ENCODE measurements at regions not wholly inside any gene's neighbourhood (a gene's known extent, or its start where the extent isn't known, plus 50 kb on each side); places are given as distances from the start of the nearest gene placed in this dataset.
"Not testable (repeated sequence)": the region's sequence is repeated elsewhere in the genome, so short reads cannot be mapped to it uniquely, and the experiment has no call there.

DNA sequence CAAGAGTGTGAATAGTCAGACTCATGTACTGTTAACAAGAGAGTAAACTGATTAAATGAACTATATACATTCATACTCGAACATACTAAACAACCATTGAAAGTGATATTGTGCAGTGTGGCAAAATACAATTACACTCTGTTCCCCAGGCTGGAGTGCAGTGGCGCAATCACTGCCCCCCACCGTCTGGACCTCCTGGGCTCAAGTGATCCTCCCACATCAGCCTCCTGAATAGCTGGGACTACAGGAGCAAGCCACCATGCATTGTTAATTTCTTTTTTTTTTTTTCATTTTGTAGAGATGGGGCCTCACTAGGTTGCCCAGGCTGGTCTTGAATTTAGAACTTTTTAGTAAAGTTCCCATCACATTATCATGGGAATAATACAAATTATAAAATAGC, 77.3 kb upstream of the LSM14A start:
- Histone ChIP-seq H3K9me3 (replicated peaks; ENCODE audit: control insufficient read depth, insufficient read depth, low read length) (no peaks in the 10 kb centered on the region), H3K4me1 (ENCODE audit: control insufficient read depth, insufficient read depth, low read length) (no peaks in the 10 kb centered on the region), H2AFZ (ENCODE audit: control insufficient read depth, low read depth, low read length) (no peak overlapping the region), H3K36me3 (ENCODE audit: control insufficient read depth in 2 of 2, insufficient read depth in 2 of 2, low read length in 1 of 2) (no peaks in the 10 kb centered on the region), H3K4me3 (no peak overlapping the region), H3K27me3 (replicated peaks in 1 of 2; ENCODE audit: control insufficient read depth in 2 of 2, insufficient read depth in 2 of 2, low read length in 1 of 2) (no peaks in the 10 kb centered on the region; a peak in 2 of 4 replicates), H4K20me1 (ENCODE audit: control insufficient read depth, insufficient read depth) (no peaks in the 10 kb centered on the region), H3K9ac (ENCODE audit: control insufficient read depth, insufficient read depth, low read length) (no peak overlapping the region), H3K79me2 (ENCODE audit: control insufficient read depth, insufficient read depth, low read length) (no peaks in the 10 kb centered on the region), H3K27ac (ENCODE audit: control insufficient read depth, insufficient read depth) (no peak overlapping the region), H3K4me2 (ENCODE audit: control insufficient read depth, insufficient read depth) (no peak overlapping the region)
- ChIA-PET RAD21 (ENCODE audit: unreplicated experiment) (interaction anchor here (0.6 kb wide), 1 partner anchor 11 kb away, joined by 3 read pairs; no protein-coding TSS in a partner anchor), SMC1A (ENCODE audit: uncharacterized antibody, unreplicated experiment) (no interaction called here), CTCF (interaction anchor here (0.7 to 2.2 kb wide), 2 partner anchors 53 to 316 kb away, joined by 3 to 23 read pairs; no protein-coding TSS in a partner anchor), POLR2A (no interaction called here)
- DNase-seq (ENCODE audit: low read depth, low spot score): no peak
- 62% methylated on average over 3 of the region's 3 CpGs for WGBS (ENCODE audit: insufficient coverage, insufficient replicate concordance, low lambda C conversion rate, missing lambda C conversion rate)
- TF ChIP-seq HCFC1 (IDR thresholded peaks at IDR 0.05; ENCODE audit: low read length) (no peak), YY1 (IDR thresholded peaks at IDR 0.05; ENCODE audit: low read depth, low read length) (no peak), SMC3 (IDR thresholded peaks at IDR 0.05; ENCODE audit: borderline replicate concordance, low read length) (no peak), BRCA1 (IDR thresholded peaks at IDR 0.05; ENCODE audit: low read depth, low read length) (no peak), SMAD1 (IDR thresholded peaks at IDR 0.05; ENCODE audit: low read depth, partially characterized antibody) (no peak), PAX5 (IDR thresholded peaks at IDR 0.05; ENCODE audit: borderline replicate concordance, low read depth, low read length) (no peak), TARDBP (IDR thresholded peaks at IDR 0.05; ENCODE audit: borderline replicate concordance) (no peak), NR2F1 (conservative IDR thresholded peaks at IDR 0.05) (no peak), CHD4 (IDR thresholded peaks at IDR 0.05) (no peak), CREB1 (IDR thresholded peaks at IDR 0.05; ENCODE audit: low read depth) (no peak), CBFB (IDR thresholded peaks at IDR 0.05; ENCODE audit: low read depth) (no peak), YBX1 (IDR thresholded peaks at IDR 0.05) (no peak), STAT3 (IDR thresholded peaks at IDR 0.05; ENCODE audit: low read depth, low read length) (no peak), IRF4 (IDR thresholded peaks at IDR 0.05; ENCODE audit: low read depth, low read length) (no peak), ZNF274 (IDR thresholded peaks at IDR 0.05; ENCODE audit: insufficient read depth, insufficient read length) (no peak), FOS (IDR thresholded peaks at IDR 0.05; ENCODE audit: borderline replicate concordance, extremely low read depth, insufficient read length) (no peak), SUPT20H (IDR thresholded peaks at IDR 0.05; ENCODE audit: borderline replicate concordance, control insufficient read depth, low read depth, low read length) (no peak), HDAC2 (IDR thresholded peaks at IDR 0.05) (no peak), IKZF2 (IDR thresholded peaks at IDR 0.05) (no peak)
- TF ChIP-seq, protein P1, sequence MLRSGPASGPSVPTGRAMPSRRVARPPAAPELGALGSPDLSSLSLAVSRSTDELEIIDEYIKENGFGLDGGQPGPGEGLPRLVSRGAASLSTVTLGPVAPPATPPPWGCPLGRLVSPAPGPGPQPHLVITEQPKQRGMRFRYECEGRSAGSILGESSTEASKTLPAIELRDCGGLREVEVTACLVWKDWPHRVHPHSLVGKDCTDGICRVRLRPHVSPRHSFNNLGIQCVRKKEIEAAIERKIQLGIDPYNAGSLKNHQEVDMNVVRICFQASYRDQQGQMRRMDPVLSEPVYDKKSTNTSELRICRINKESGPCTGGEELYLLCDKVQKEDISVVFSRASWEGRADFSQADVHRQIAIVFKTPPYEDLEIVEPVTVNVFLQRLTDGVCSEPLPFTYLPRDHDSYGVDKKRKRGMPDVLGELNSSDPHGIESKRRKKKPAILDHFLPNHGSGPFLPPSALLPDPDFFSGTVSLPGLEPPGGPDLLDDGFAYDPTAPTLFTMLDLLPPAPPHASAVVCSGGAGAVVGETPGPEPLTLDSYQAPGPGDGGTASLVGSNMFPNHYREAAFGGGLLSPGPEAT (IDR thresholded peaks at IDR 0.05; ENCODE audit: low read depth): no peak
- FAIRE-seq: no peak
- ATAC-seq: no peak
- in situ Hi-C loops (cut with MboI) (loop anchor here (5.0 kb wide), 1 partner anchor 313 kb away; no protein-coding TSS in a partner anchor), intact Hi-C loops (cut with micrococcal nuclease; ENCODE audit: unreplicated experiment) (no loop called here)
- no TSS peak for BruUV-seq (replicated peaks)

DNA sequence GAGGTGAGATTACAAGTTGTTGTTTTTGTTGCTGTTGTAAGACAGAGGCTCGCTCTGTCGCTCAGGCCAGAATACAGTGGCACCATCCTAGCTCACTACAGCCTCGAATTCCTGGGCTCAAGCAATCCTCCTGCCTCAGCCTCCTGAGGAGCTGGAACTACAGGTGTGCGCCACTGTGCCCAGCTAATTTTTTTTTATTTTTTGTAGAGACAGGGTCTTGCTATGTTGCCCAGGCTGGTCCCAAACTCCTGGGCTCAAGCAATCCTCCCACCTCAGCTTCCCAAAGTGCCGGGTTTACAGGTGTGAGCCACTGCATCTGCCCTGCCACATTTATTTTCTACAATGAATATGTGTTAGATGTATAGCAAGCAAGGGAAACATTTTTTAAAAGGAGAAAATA, 76.9 kb upstream of the LSM14A start:
- H3K9ac ChIP-seq (ENCODE audit: control insufficient read depth, insufficient read depth, low read length); DNase-seq (ENCODE audit: low read depth, low spot score); H3K36me3 ChIP-seq (ENCODE audit: control insufficient read depth in 2 of 2, insufficient read depth in 2 of 2, low read length in 1 of 2); H3K4me3 ChIP-seq; H3K27ac ChIP-seq (ENCODE audit: control insufficient read depth, insufficient read depth); H3K4me2 ChIP-seq (ENCODE audit: control insufficient read depth, insufficient read depth); H4K20me1 ChIP-seq (ENCODE audit: control insufficient read depth, insufficient read depth); BruUV-seq (replicated peaks); H3K4me1 ChIP-seq (ENCODE audit: control insufficient read depth, insufficient read depth, low read length); H2AFZ ChIP-seq (ENCODE audit: control insufficient read depth, low read depth, low read length); ATAC-seq; FAIRE-seq; H3K79me2 ChIP-seq (ENCODE audit: control insufficient read depth, insufficient read depth, low read length); H3K9me3 ChIP-seq (replicated peaks; ENCODE audit: control insufficient read depth, insufficient read depth, low read length); intact Hi-C loops (cut with micrococcal nuclease; ENCODE audit: unreplicated experiment); POLR2A ChIA-PET; in situ Hi-C loops (cut with MboI); H3K27me3 ChIP-seq (replicated peaks in 1 of 2; ENCODE audit: control insufficient read depth in 2 of 2, insufficient read depth in 2 of 2, low read length in 1 of 2): not testable (repeated sequence)
- ChIA-PET SMC1A (ENCODE audit: uncharacterized antibody, unreplicated experiment) (interaction anchor here (1.0 to 1.4 kb wide), 3 partner anchors 15 to 317 kb away, joined by 3 to 4 read pairs (median 4); no protein-coding TSS in a partner anchor), RAD21 (ENCODE audit: unreplicated experiment) (interaction anchor here (0.6 to 1.4 kb wide), 2 partner anchors 10 to 54 kb away, joined by 3 to 7 read pairs; no protein-coding TSS in a partner anchor), CTCF (interaction anchor here (0.7 to 2.2 kb wide), 8 partner anchors 17 to 317 kb away, joined by 3 to 23 read pairs (median 3); no protein-coding TSS in a partner anchor)
- WGBS (ENCODE audit: insufficient coverage, insufficient replicate concordance, low lambda C conversion rate, missing lambda C conversion rate): 53% methylated on average over 5 of the region's 5 CpGs

Measured in GM12878 (cell line).